ENCODE measurements at regions not wholly inside any gene's neighbourhood (a gene's known extent, or its start where the extent isn't known, plus 50 kb on each side); places are given as distances from the start of the nearest gene placed in this dataset.

- no peak overlapping the region for H3K27ac ChIP-seq (ENCODE audit: insufficient read length, low read depth, low read length)
- no peaks in the 10 kb centered on the region for H3K79me1 ChIP-seq (ENCODE audit: insufficient read depth, low read depth, low read length, poor library complexity, severe bottlenecking)
- H3K18ac ChIP-seq (ENCODE audit: insufficient read length, low read depth, low read length), result no peak overlapping the region
- no peak overlapping the region for H2BK12ac ChIP-seq (ENCODE audit: insufficient read length, low read depth, low read length)
- no peaks in the 10 kb centered on the region for H3K9me3 ChIP-seq (ENCODE audit: control insufficient read depth, low read depth, low read length)
- Mint-ChIP-seq H3K4me3 (no peak overlapping the region), H3K4me1 (no peaks in the 10 kb centered on the region), H3K27ac (no peak overlapping the region), H3K27me3 (ENCODE audit: low read depth) (no peaks in the 10 kb centered on the region; the same call in 1 of the 2 replicates), H3K36me3 (ENCODE audit: insufficient read depth in 1 of 3, low read depth in 3 of 3) (peaks cover 3 to 21% (median 6%) of the 10 kb centered on the region in 3 experiments; a peak in 5 of 7 replicates), H3K9me3 (peaks cover 15 to 16% of the 10 kb centered on the region in 2 experiments; a peak in 4 of 5 replicates)
- H3K4me2 ChIP-seq (ENCODE audit: insufficient read depth, insufficient read length, low read length), result no peak overlapping the region
- no peak overlapping the region for H2BK5ac ChIP-seq (ENCODE audit: insufficient read length, low read length)
- no peak overlapping the region for H4K5ac ChIP-seq (ENCODE audit: insufficient read length, low read depth, low read length)
- H2BK15ac ChIP-seq (ENCODE audit: low read depth, low read length), result no peak overlapping the region
- no peaks in the 10 kb centered on the region for H3K4me1 ChIP-seq (ENCODE audit: insufficient read depth, low read length)
- no peak overlapping the region for H3T11ph ChIP-seq (ENCODE audit: low read length)
- no peak overlapping the region for H4K91ac ChIP-seq (ENCODE audit: insufficient read length, low read depth, low read length)
- no peak for DNase-seq
- no peak overlapping the region for H3K9ac ChIP-seq (ENCODE audit: extremely low read depth, insufficient read length, low read length)
- no peak overlapping the region for H3K14ac ChIP-seq (ENCODE audit: insufficient read depth, low read length)
- no peak overlapping the region for H3K4ac ChIP-seq (ENCODE audit: low read depth, low read length)
- H2AK5ac ChIP-seq (ENCODE audit: insufficient read length, low read length), result no peak overlapping the region
- no peaks in the 10 kb centered on the region; the same call in 1 of the 2 replicates for H3K27me3 ChIP-seq (ENCODE audit: insufficient read depth, low read length)
- TF ChIP-seq CTCF (conservative IDR thresholded peaks at IDR 0.05), result no peak
- H3K23me2 ChIP-seq (ENCODE audit: insufficient read length, low read depth, low read length, poor library complexity, severe bottlenecking), result no peaks in the 10 kb centered on the region
- no peak overlapping the region for H2AFZ ChIP-seq (ENCODE audit: low read length)
- H3K56ac ChIP-seq (ENCODE audit: insufficient read length, low read depth, low read length), result no peak overlapping the region
- WGBS (ENCODE audit: extremely low coverage, insufficient read length, low lambda C conversion rate), result no CpG with 5 or more reads among the region's 6 CpGs
- no peaks in the 10 kb centered on the region for H3K79me2 ChIP-seq (ENCODE audit: insufficient read depth, low read length)
- no peak overlapping the region for H4K8ac ChIP-seq (replicated peaks; ENCODE audit: insufficient read length, low read depth, low read length)
- no peak overlapping the region for H3K23ac ChIP-seq (ENCODE audit: insufficient read length, low read depth, low read length)
- no peaks in the 10 kb centered on the region for H4K20me1 ChIP-seq (ENCODE audit: control insufficient read depth, insufficient read depth, insufficient read length)
- no peak overlapping the region for H2BK120ac ChIP-seq (ENCODE audit: low read depth, low read length, poor library complexity, severe bottlenecking)
- no peak overlapping the region for H2BK20ac ChIP-seq (ENCODE audit: low read depth, low read length, poor library complexity, severe bottlenecking)
Observed at GRCh38 chr4:147071209-147071740, 125.6 kb upstream of the TTC29 start.

All from H9 (cell line).